Uterus (tissue), 3 donors: ENCODE measurements at regions not wholly inside any gene's neighbourhood (a gene's known extent, or its start where the extent isn't known, plus 50 kb on each side); places are given as distances from the start of the nearest gene placed in this dataset.

Experiments
- DNase-seq, 2 donors: peaks; one replicate each; pipeline ENCODE4 v3.0.0-alpha.2; 2019 to 2020
- H3K27ac ChIP-seq, 2 donors: fragments of 200-600 bp; sonication (generic); 1 replicate in 1 of 2; 2 replicates in 1 of 2; pipeline ENCODE4 v1.5.1; 2016 to 2018
- H3K27me3 ChIP-seq, 2 donors: fragments of 200-600 bp; sonication (generic); one replicate each; pipeline ENCODE4 v1.5.1; 2018 to 2019; ENCODE audit warnings: control low read depth in 1 of 2
- H3K36me3 ChIP-seq, 2 donors: fragments of 200-600 bp; sonication (generic); one replicate each; pipeline ENCODE4 v1.5.1; 2019; ENCODE audit warnings: control low read depth in 1 of 2
- H3K4me1 ChIP-seq, 2 donors: fragments of 200-600 bp; sonication (generic); one replicate each; pipeline ENCODE4 v1.5.1; 2018 to 2019; ENCODE audit warnings: control low read depth in 1 of 2
- H3K4me3 ChIP-seq, 2 donors: fragments of 200-600 bp; sonication (generic); 1 replicate in 1 of 2; 2 replicates in 1 of 2; pipeline ENCODE4 v1.5.1; 2018 to 2019; ENCODE audit warnings: mild to moderate bottlenecking in 1 of 2
- H3K9me3 ChIP-seq, 2 donors: fragments of 200-600 bp; sonication (generic); one replicate each; pipeline ENCODE4 v1.5.1; 2019; ENCODE audit warnings: control low read depth in 1 of 2
- CTCF ChIP-seq, 4 experiments: fragments of 200-600 bp in 2 of 4; fragments of 450-650 bp in 2 of 4; sonication (generic) in 2 of 4; IDR thresholded peaks; one replicate each; pipeline ENCODE4 v1.5.1; 2016 to 2019; ENCODE audit warnings: antibody characterized with exemption in 4 of 4, mild to moderate bottlenecking in 2 of 4, moderate library complexity in 1 of 4
- POLR2A ChIP-seq, 2 donors: fragments of 450-650 bp; IDR thresholded peaks; one replicate each; pipeline ENCODE4 v1.6.1; 2016; ENCODE audit warnings: antibody characterized with exemption in 2 of 2, mild to moderate bottlenecking in 1 of 2, moderate library complexity in 1 of 2
- intact Hi-C: fragments of 100-400 bp; cut with DNase I; formaldehyde crosslinking; loops from one replicate; pipeline ENCODE4 v1.15.1; 2023; ENCODE audit warnings: low total_unique reads
- donor health status: DM: yes; HTN: yes; CAD: no.

- Histone ChIP-seq H3K36me3 (no peaks in the 10 kb centered on the region), H3K4me3 (no peak overlapping the region)
- intact Hi-C loops, result no loop called here
These were observed 294.4 kb upstream of the PLXNA2 start for GRCh38 chr1:208538587-208538986.

GRCh38 chr1:208540724-208541123 is 296.5 kb upstream of the PLXNA2 start:
- intact Hi-C loops, result no loop called here
- Histone ChIP-seq H3K27ac (no peak overlapping the region), H3K4me3 (no peak overlapping the region), H3K36me3 (no peaks in the 10 kb centered on the region), H3K4me1 (no peaks in the 10 kb centered on the region), H3K27me3 (no peaks in the 10 kb centered on the region), H3K9me3 (no peaks in the 10 kb centered on the region)
- TF ChIP-seq POLR2A (IDR thresholded peaks at IDR 0.05) (no peak), CTCF (IDR thresholded peaks at IDR 0.05) (no peak)
- no peak for DNase-seq

More at GRCh38 chr1:208538587-208538986, 294.4 kb upstream of the PLXNA2 start:
- H3K27me3 ChIP-seq, result no peaks in the 10 kb centered on the region
- TF ChIP-seq CTCF (IDR thresholded peaks at IDR 0.05) (no peak), POLR2A (IDR thresholded peaks at IDR 0.05) (no peak)
- no peak overlapping the region for H3K27ac ChIP-seq
- H3K4me1 ChIP-seq, result no peaks in the 10 kb centered on the region
- no peak for DNase-seq
- H3K9me3 ChIP-seq, result no peaks in the 10 kb centered on the region

GRCh38 chr1:208541225-208541855 is 297.2 kb upstream of the PLXNA2 start:
- no peak for DNase-seq
- TF ChIP-seq CTCF (IDR thresholded peaks at IDR 0.05) (no peak), POLR2A (IDR thresholded peaks at IDR 0.05) (no peak)
- no peaks in the 10 kb centered on the region for H3K27me3 ChIP-seq
- no peak overlapping the region for H3K4me3 ChIP-seq
- H3K36me3 ChIP-seq, result no peaks in the 10 kb centered on the region
- H3K9me3 ChIP-seq, result no peaks in the 10 kb centered on the region
- intact Hi-C loops, result no loop called here
- H3K27ac ChIP-seq, result no peak overlapping the region
- no peaks in the 10 kb centered on the region for H3K4me1 ChIP-seq

GRCh38 chr1:208542309-208542708 is 298.1 kb upstream of the PLXNA2 start:
- no peak for DNase-seq
- no peak overlapping the region for H3K27ac ChIP-seq
- no peaks in the 10 kb centered on the region for H3K4me1 ChIP-seq
- intact Hi-C loops, result no loop called here
- no peak overlapping the region for H3K4me3 ChIP-seq
- H3K27me3 ChIP-seq, result no peaks in the 10 kb centered on the region
- H3K36me3 ChIP-seq, result no peaks in the 10 kb centered on the region
- TF ChIP-seq CTCF (IDR thresholded peaks at IDR 0.05) (no peak), POLR2A (IDR thresholded peaks at IDR 0.05) (no peak)
- no peaks in the 10 kb centered on the region for H3K9me3 ChIP-seq

GRCh38 chr1:208544053-208544452 is 299.9 kb upstream of the PLXNA2 start:
- Histone ChIP-seq H3K27me3 (no peaks in the 10 kb centered on the region), H3K9me3 (no peaks in the 10 kb centered on the region), H3K36me3 (no peaks in the 10 kb centered on the region), H3K4me3 (no peak overlapping the region), H3K4me1 (no peaks in the 10 kb centered on the region), H3K27ac (no peak overlapping the region)
- DNase-seq, result no peak
- TF ChIP-seq POLR2A (IDR thresholded peaks at IDR 0.05) (no peak), CTCF (IDR thresholded peaks at IDR 0.05) (no peak)
- intact Hi-C loops, result no loop called here
